ENCODE measurements at regions not wholly inside any gene's neighbourhood (a gene's known extent, or its start where the extent isn't known, plus 50 kb on each side); places are given as distances from the start of the nearest gene placed in this dataset.
A peak's percentile ranks its signal among the peaks of the same experiment; 100 is the strongest.

DNA sequence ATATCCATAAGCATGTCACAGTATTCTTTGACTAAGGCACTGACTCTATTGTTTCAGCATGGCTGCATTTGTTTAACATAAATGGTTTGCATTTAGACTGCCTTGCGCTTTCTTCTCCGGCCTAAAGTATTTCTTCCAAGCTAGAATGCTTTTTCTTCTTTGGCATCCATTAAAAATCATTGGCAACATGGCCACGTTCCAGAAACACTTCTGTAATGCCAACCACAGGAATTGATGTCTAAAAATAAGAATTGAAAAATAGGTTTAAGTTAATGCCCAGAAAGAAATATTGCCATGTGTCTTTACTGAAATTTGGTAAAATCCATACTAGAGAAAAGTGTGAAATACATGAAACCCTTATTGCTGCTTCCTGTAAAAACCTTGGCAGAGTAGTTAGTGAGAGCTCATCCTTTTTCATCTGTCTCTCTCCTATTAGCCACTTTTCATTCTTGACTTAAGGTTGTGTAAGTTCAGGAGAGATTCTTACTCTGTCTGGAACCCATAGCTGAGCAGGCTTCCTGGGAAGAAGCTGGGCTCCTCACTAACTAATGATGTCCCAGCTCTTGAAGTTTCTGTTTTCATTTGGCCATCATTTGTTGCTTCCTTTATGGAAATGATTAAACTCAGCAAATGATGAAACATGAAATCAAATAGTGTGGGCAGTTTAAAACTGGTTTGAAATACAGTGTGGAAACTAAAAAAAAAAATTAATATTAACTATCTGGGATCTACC lies 58.2 kb upstream of the RPS23 start:
- no peak overlapping the region for H3K27ac ChIP-seq (ENCODE audit: low read depth in 2 of 2, low read length in 2 of 2)
- H3K9me3 ChIP-seq (ENCODE audit: control insufficient read depth in 2 of 2, low read length in 2 of 2): no peaks in the 10 kb centered on the region
- peaks cover 0 to 4% of the 10 kb centered on the region in 2 donors for H3K27me3 ChIP-seq (ENCODE audit: control insufficient read depth in 2 of 2, insufficient read depth in 2 of 2, low read length in 2 of 2)
- no peak overlapping the region for H3K9ac ChIP-seq (ENCODE audit: low read depth in 1 of 2, low read length in 2 of 2)
- H3K36me3 ChIP-seq (ENCODE audit: control insufficient read depth in 2 of 2, insufficient read depth in 2 of 2, low read length in 2 of 2): no peaks in the 10 kb centered on the region
- H3K4me1 ChIP-seq (ENCODE audit: control insufficient read depth in 2 of 2, insufficient read depth in 2 of 2, low read length in 2 of 2): no peaks in the 10 kb centered on the region
- H3K4me3 ChIP-seq (ENCODE audit: low read length in 2 of 2): no peak overlapping the region

GRCh38 chr5:82335806-82336205 lies 57.7 kb upstream of the RPS23 start:
- H3K27ac ChIP-seq (ENCODE audit: low read depth in 2 of 2, low read length in 2 of 2): no peak overlapping the region

DNA sequence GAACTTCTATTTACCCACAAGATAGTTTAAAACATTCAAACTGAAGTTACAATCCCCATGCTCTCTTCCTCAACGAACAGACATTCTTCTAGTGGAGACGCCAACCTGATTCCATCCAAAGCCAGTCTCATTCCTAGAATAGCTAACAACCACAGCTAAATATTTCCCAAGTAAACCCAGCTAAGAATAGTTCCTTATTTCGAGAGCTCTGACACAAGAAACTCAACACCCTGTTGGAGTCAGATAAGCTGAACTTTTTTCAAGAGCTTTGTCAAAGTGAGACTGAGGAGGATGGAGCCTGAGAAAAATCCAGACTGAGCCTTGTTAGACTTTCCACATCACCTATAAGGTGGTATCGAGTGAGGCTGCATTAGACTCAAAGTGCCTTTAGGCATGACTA lies 56.7 kb upstream of the RPS23 start:
- no peak overlapping the region for H3K4me3 ChIP-seq (ENCODE audit: low read length in 2 of 2)
- no peaks in the 10 kb centered on the region for H3K9me3 ChIP-seq (ENCODE audit: control insufficient read depth in 2 of 2, low read length in 2 of 2)
- H3K27me3 ChIP-seq (ENCODE audit: control insufficient read depth in 2 of 2, insufficient read depth in 2 of 2, low read length in 2 of 2): no peaks in the 10 kb centered on the region
- no peak overlapping the region for H3K27ac ChIP-seq (ENCODE audit: low read depth in 2 of 2, low read length in 2 of 2)
- no peaks in the 10 kb centered on the region for H3K4me1 ChIP-seq (ENCODE audit: control insufficient read depth in 2 of 2, insufficient read depth in 2 of 2, low read length in 2 of 2)
- H3K36me3 ChIP-seq (ENCODE audit: control insufficient read depth in 2 of 2, insufficient read depth in 2 of 2, low read length in 2 of 2): no peaks in the 10 kb centered on the region
- H3K9ac ChIP-seq (ENCODE audit: low read depth in 1 of 2, low read length in 2 of 2): no peak overlapping the region

More at GRCh38 chr5:82335806-82336205, 57.7 kb upstream of the RPS23 start:
- Histone ChIP-seq H3K9ac (ENCODE audit: low read depth in 1 of 2, low read length in 2 of 2) (no peak overlapping the region), H3K36me3 (ENCODE audit: control insufficient read depth in 2 of 2, insufficient read depth in 2 of 2, low read length in 2 of 2) (no peaks in the 10 kb centered on the region), H3K27me3 (ENCODE audit: control insufficient read depth in 2 of 2, insufficient read depth in 2 of 2, low read length in 2 of 2) (peaks cover 0 to 4% of the 10 kb centered on the region in 2 donors), H3K9me3 (ENCODE audit: control insufficient read depth in 2 of 2, low read length in 2 of 2) (no peaks in the 10 kb centered on the region), H3K4me1 (ENCODE audit: control insufficient read depth in 2 of 2, insufficient read depth in 2 of 2, low read length in 2 of 2) (no peaks in the 10 kb centered on the region), H3K4me3 (ENCODE audit: low read length in 2 of 2) (no peak overlapping the region)

DNA sequence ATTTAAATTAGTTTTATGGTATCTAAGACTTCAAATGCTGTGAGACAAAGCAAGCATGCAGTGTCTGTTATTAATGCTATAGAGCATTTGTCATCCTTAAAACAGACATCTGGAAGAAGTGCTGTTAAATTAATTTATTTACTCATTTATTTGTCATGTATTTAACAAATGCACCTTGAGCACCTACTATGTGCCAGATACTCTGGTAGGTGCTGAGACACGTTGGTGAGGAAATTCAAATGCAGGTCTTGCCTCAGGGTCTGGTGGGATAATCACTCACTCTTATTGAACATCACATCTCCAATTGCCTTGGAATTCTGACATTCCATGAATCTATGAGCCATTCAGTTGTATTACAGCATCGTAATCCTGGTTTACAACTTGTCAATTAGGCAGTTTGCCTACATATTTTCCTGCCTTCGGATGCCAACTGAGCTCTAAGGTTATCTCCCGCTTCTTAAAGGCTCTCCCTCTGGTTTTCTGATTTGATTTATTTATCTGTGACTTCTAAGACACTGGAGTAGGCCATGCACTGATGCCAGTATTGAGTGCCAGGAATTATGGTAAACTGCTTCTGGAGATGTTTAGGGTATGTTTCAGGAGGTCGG lies 56.0 kb upstream of the RPS23 start:
- Histone ChIP-seq H3K4me3 (ENCODE audit: low read length in 2 of 2) (no peak overlapping the region), H3K27ac (ENCODE audit: low read depth in 2 of 2, low read length in 2 of 2) (no peak overlapping the region), H3K36me3 (ENCODE audit: control insufficient read depth in 2 of 2, insufficient read depth in 2 of 2, low read length in 2 of 2) (no peaks in the 10 kb centered on the region), H3K9ac (ENCODE audit: low read depth in 1 of 2, low read length in 2 of 2) (no peak overlapping the region), H3K4me1 (ENCODE audit: control insufficient read depth in 2 of 2, insufficient read depth in 2 of 2, low read length in 2 of 2) (no peaks in the 10 kb centered on the region), H3K27me3 (ENCODE audit: control insufficient read depth in 2 of 2, insufficient read depth in 2 of 2, low read length in 2 of 2) (no peaks in the 10 kb centered on the region), H3K9me3 (ENCODE audit: control insufficient read depth in 2 of 2, low read length in 2 of 2) (no peaks in the 10 kb centered on the region)

- Histone ChIP-seq H3K27me3 (ENCODE audit: control insufficient read depth in 2 of 2, insufficient read depth in 2 of 2, low read length in 2 of 2) (no peaks in the 10 kb centered on the region), H3K9ac (ENCODE audit: low read depth in 1 of 2, low read length in 2 of 2) (no peak overlapping the region), H3K36me3 (ENCODE audit: control insufficient read depth in 2 of 2, insufficient read depth in 2 of 2, low read length in 2 of 2) (no peaks in the 10 kb centered on the region), H3K9me3 (ENCODE audit: control insufficient read depth in 2 of 2, low read length in 2 of 2) (no peaks in the 10 kb centered on the region), H3K4me3 (ENCODE audit: low read length in 2 of 2) (no peak overlapping the region), H3K4me1 (ENCODE audit: control insufficient read depth in 2 of 2, insufficient read depth in 2 of 2, low read length in 2 of 2) (no peaks in the 10 kb centered on the region), H3K27ac (ENCODE audit: low read depth in 2 of 2, low read length in 2 of 2) (no peak overlapping the region)
Measured at GRCh38 chr5:82332886-82333615, 54.9 kb upstream of the RPS23 start.

DNA sequence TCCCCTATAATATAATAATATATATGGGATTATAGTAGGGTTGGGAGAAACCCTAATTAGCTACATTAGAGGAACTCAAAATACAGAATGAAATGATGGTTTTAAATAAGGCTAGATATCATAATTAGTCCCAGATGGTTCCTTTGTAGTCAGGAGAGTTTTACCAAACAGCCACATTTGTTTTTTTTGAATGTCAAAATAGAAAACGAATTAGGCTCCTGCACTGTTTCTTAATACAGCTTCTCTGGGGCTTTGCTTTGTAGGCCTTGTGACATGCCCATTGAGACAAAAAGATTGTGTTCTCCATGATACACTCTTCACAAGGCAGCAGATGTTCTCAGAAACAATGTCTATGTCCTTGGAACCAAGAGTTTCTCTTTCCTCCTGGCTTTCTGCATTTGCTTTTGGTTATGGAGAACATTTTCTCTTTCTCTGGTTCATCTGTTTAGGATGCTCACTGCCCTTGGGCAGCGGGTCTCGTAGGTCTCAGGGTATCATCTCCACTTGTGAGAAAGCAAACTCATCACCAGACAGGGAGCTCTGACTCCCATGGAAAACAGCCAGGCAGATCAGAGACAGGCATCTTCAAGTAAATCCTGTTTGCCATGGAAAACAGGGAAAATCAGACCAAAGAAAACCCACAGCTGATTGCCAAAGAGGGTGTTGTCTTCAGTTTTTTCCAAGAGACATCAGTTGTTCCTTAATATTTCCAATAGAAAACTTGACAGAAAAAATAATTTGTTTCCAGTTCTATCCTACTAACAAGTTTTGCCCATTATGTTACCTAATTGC lies 54.1 kb upstream of the RPS23 start:
- no peaks in the 10 kb centered on the region for H3K4me1 ChIP-seq (ENCODE audit: control insufficient read depth in 2 of 2, insufficient read depth in 2 of 2, low read length in 2 of 2)
- H3K4me3 ChIP-seq (ENCODE audit: low read length in 2 of 2): no peak overlapping the region
- H3K9me3 ChIP-seq (ENCODE audit: control insufficient read depth in 2 of 2, low read length in 2 of 2): no peaks in the 10 kb centered on the region
- H3K9ac ChIP-seq (ENCODE audit: low read depth in 1 of 2, low read length in 2 of 2): no peak overlapping the region
- peak overlapping the region in 1 of 2 donors; percentile 1 for H3K27ac ChIP-seq (ENCODE audit: low read depth in 2 of 2, low read length in 2 of 2)
- H3K36me3 ChIP-seq (ENCODE audit: control insufficient read depth in 2 of 2, insufficient read depth in 2 of 2, low read length in 2 of 2): no peaks in the 10 kb centered on the region
- no peaks in the 10 kb centered on the region for H3K27me3 ChIP-seq (ENCODE audit: control insufficient read depth in 2 of 2, insufficient read depth in 2 of 2, low read length in 2 of 2)

DNA sequence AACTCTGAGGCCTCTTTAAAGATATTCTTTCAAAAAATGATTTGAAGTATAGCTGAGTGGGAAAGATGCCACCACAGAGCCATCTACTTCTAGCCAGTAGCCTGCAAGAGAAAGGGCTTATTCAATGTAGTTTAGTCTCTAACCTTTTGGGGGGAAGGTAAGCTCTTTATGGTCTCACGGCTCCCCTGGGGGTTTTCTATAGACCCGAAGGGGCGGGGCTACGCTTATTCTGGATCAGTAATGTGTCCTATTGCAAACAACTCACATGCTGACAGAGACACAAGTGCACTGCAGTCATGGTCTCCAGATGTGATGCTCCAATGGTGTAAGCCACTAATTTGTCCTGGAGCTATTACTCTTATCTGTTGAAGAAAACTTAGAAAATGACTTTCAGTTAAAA lies 53.4 kb upstream of the RPS23 start:
- no peaks in the 10 kb centered on the region for H3K9me3 ChIP-seq (ENCODE audit: control insufficient read depth in 2 of 2, low read length in 2 of 2)
- no peak overlapping the region for H3K27ac ChIP-seq (ENCODE audit: low read depth in 2 of 2, low read length in 2 of 2)
- no peaks in the 10 kb centered on the region for H3K36me3 ChIP-seq (ENCODE audit: control insufficient read depth in 2 of 2, insufficient read depth in 2 of 2, low read length in 2 of 2)

DNA sequence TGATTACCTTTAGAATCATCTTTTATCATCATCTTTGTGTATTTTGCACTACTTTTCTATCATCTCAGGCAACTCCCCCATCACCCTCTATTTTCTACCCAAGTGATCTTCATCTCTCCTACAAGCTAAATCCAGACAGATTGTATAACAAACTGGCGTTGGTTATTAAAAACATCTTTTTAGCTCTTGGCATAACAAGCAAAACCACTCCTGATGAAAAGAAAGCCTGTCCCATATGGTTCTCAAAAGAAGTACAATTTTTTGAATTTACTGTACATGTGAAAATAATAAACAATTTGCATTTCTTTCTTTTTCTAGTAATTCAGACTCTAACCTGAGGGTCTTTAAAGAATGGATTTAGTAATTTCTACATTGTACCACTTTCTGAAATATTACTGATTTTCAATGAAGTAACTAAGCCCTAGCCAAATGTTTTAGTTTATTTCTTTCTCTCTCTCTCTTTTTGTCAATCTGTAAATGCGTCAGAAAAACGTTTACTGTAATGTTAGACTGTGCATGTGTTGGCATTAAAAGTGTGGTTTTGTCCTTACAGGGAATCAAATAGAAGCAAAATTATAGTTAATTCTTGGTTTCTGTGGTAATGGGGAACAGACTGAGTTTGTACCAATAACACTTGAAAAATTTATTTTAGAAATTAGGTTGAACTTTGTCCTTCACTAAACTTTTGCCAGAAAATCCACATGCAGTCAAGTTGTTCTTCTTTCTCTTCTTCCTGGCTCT lies 52.5 kb upstream of the RPS23 start:
- H3K4me3 ChIP-seq (ENCODE audit: low read length in 2 of 2): no peak overlapping the region
- no peaks in the 10 kb centered on the region for H3K27me3 ChIP-seq (ENCODE audit: control insufficient read depth in 2 of 2, insufficient read depth in 2 of 2, low read length in 2 of 2)
- no peaks in the 10 kb centered on the region for H3K36me3 ChIP-seq (ENCODE audit: control insufficient read depth in 2 of 2, insufficient read depth in 2 of 2, low read length in 2 of 2)
- H3K9me3 ChIP-seq (ENCODE audit: control insufficient read depth in 2 of 2, low read length in 2 of 2): no peaks in the 10 kb centered on the region
- H3K4me1 ChIP-seq (ENCODE audit: control insufficient read depth in 2 of 2, insufficient read depth in 2 of 2, low read length in 2 of 2): no peaks in the 10 kb centered on the region
- no peak overlapping the region for H3K9ac ChIP-seq (ENCODE audit: low read depth in 1 of 2, low read length in 2 of 2)
- H3K27ac ChIP-seq (ENCODE audit: low read depth in 2 of 2, low read length in 2 of 2): no peak overlapping the region

More for the DNA sequence above, 53.4 kb upstream of the RPS23 start:
- no peak overlapping the region for H3K9ac ChIP-seq (ENCODE audit: low read depth in 1 of 2, low read length in 2 of 2)
- H3K4me3 ChIP-seq (ENCODE audit: low read length in 2 of 2): no peak overlapping the region
- no peaks in the 10 kb centered on the region for H3K27me3 ChIP-seq (ENCODE audit: control insufficient read depth in 2 of 2, insufficient read depth in 2 of 2, low read length in 2 of 2)
- H3K4me1 ChIP-seq (ENCODE audit: control insufficient read depth in 2 of 2, insufficient read depth in 2 of 2, low read length in 2 of 2): no peaks in the 10 kb centered on the region

DNA sequence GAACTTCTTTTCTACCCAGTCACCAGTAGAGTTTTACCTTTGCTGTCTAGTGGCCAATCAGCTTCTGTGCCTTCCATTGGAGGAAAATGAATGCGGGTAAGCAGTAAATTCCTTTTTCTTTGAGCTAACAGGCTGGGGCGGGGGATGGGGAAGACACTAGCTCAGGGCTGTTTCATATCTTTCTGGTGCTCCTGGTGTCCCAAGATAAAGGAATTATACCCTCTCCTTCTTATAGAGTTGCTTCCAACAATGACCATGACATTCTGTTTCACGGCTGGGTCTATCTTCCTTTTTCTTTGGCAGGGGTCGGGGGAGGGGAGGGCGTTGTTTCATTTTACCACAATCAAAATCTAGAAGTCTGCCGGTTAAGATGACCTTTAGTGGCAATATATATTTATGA lies 51.2 kb upstream of the RPS23 start:
- Histone ChIP-seq H3K27me3 (ENCODE audit: control insufficient read depth in 2 of 2, insufficient read depth in 2 of 2, low read length in 2 of 2) (no peaks in the 10 kb centered on the region), H3K4me3 (ENCODE audit: low read length in 2 of 2) (no peak overlapping the region), H3K9me3 (ENCODE audit: control insufficient read depth in 2 of 2, low read length in 2 of 2) (no peaks in the 10 kb centered on the region), H3K27ac (ENCODE audit: low read depth in 2 of 2, low read length in 2 of 2) (no peak overlapping the region), H3K4me1 (ENCODE audit: control insufficient read depth in 2 of 2, insufficient read depth in 2 of 2, low read length in 2 of 2) (no peaks in the 10 kb centered on the region), H3K9ac (ENCODE audit: low read depth in 1 of 2, low read length in 2 of 2) (no peak overlapping the region), H3K36me3 (ENCODE audit: control insufficient read depth in 2 of 2, insufficient read depth in 2 of 2, low read length in 2 of 2) (no peaks in the 10 kb centered on the region)
